Heart right ventricle (tissue), 16 donors: ENCODE measurements at regions not wholly inside any gene's neighbourhood (a gene's known extent, or its start where the extent isn't known, plus 50 kb on each side); places are given as distances from the start of the nearest gene placed in this dataset.

Experiments
- ATAC-seq, 8 donors: fragments of 200-7000 bp; cut with Tn5 transposase; one replicate each; pipeline ENCODE4 v1.9.1; 2020; ENCODE audit warnings: mild to moderate bottlenecking in 8 of 8, moderate library complexity in 8 of 8, moderate number of reproducible peaks in 1 of 8
- DNase-seq, 2 donors: peaks; one replicate each; pipeline ENCODE4 v3.0.0-alpha.2; 2020
- H3K27ac ChIP-seq, 10 donors: fragments of 200-600 bp; sonication (generic) in 2 of 10; one replicate each; pipeline versions ENCODE4 v1.5.0 to v1.8.0; 2020 to 2022; ENCODE audit warnings: mild to moderate bottlenecking in 3 of 10
- H3K27me3 ChIP-seq, 7 donors: fragments of 200-600 bp; one replicate each; pipeline ENCODE4 v1.8.0; 2021 to 2022; ENCODE audit warnings: mild to moderate bottlenecking in 2 of 7
- H3K36me3 ChIP-seq, 9 donors: fragments of 200-600 bp; sonication (generic) in 1 of 9; one replicate each; pipeline versions ENCODE4 v1.5.0 to v1.8.0; 2020 to 2022; ENCODE audit warnings: mild to moderate bottlenecking in 2 of 9
- H3K4me1 ChIP-seq, 9 donors: fragments of 200-600 bp; sonication (generic) in 1 of 9; one replicate each; pipeline versions ENCODE4 v1.5.0 to v1.8.0; 2020 to 2022; ENCODE audit warnings: mild to moderate bottlenecking in 4 of 9
- H3K4me3 ChIP-seq, 10 donors: fragments of 200-600 bp; sonication (generic) in 2 of 10; one replicate each; pipeline versions ENCODE4 v1.5.0 to v1.8.0; 2020 to 2022; ENCODE audit warnings: mild to moderate bottlenecking in 7 of 10, moderate library complexity in 2 of 10
- H3K9me3 ChIP-seq, 11 donors: fragments of 200-600 bp in 10 of 11; sonication (generic) in 2 of 11; one replicate each; pipeline versions ENCODE4 v1.5.0 to v1.8.0; 2013 to 2022; ENCODE audit warnings: mild to moderate bottlenecking in 2 of 11, control low read depth in 1 of 11, moderate library complexity in 1 of 11
- WGBS, 2 donors: extraction: QIAGEN DNeasy Blood & Tissue Kit; methylation state at CpG; one replicate each; pipeline ENCODE4 v1.1.7; 2013; ENCODE audit warnings: inconsistent platforms in 1 of 2; 5-methylcytosine and 5-hydroxymethylcytosine counted together
- intact Hi-C, 10 donors: fragments of 100-400 bp; cut with DNase I; formaldehyde crosslinking; loops; one replicate each; pipeline versions ENCODE4 v1.11.1 to v1.14.2; 2022
- TF ChIP-seq, protein P1 (sequence below), 9 donors: fragments of 200-600 bp; sonication (generic) in 2 of 9; IDR thresholded peaks; one replicate each; pipeline versions ENCODE4 v1.5.0 to v1.8.0; 2021 to 2022; ENCODE audit warnings: antibody characterized with exemption in 9 of 9, mild to moderate bottlenecking in 5 of 9, moderate library complexity in 1 of 9
- donor health status: Arrhythmogenic right ventricular cardiomyopathy.
- donor health status: ischemic (EF 13 %, LVEDD 7.1; RV severe dilation, severe dysfunction).
- donor health status: healthy with polysubstance abuse.
- donor health status: DM: no; HTN: yes; CAD: no.
- donor health status: DM: no; HTN: no; CAD: no.
- donor health status: ischemic (EF 25% LVEDD 6.9; RV normal size, moderate dysfunction).
- donor health status: ischemic (EF 25% LVEDD 5.7; RV mildly dilated, moderate dysfunction).
- donor health status: healthy.
- donor health status: DM: yes; HTN: yes; CAD: no.
- donor health status: Ischemic cardiomyopathy.
- donor health status: ischemic (EF 35%, LVEDD 5.7; RV mildly dilated, moderate dysfunction).
- donor health status: nonischemic (EF 11% LVEDD 7.7; RV severe dilation, severe dysfunction).
- donor health status: DM: yes; HTN: yes; CAD: no.
- donor health status: PGD.
- donor health status: ischemic (EF 29% LVEDD 5.4; RV normal size, mild dysfunction).
- donor health status: nonischemic (EF 23%, LVEDD 6.1; RV moderate dilation, normal function).

DNA sequence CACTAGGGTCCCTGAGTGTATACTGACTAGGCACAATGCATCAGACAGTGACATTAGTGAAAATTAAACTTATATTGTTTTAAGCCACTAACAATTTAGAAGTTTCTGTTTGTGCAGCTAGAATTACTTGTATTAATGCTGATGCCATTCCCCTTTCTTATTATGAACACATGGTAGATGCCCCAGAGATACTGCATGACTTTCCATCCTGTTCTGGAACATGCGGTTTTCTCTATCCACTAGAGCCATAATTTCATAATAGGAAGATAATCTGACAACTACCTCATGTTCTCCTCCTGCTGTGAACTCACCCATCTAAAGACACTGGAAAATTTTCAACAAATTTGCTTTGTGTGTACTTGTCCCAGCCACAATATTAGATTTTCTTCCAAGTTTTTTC lies 1256.4 kb downstream of the FAM181B start:
- no peak overlapping the region for H3K27ac ChIP-seq
- H3K36me3 ChIP-seq, result no peaks in the 10 kb centered on the region
- no peaks in the 10 kb centered on the region for H3K9me3 ChIP-seq
- peaks cover 0 to 3% (median 0%) of the 10 kb centered on the region in 7 donors for H3K27me3 ChIP-seq
- no peaks in the 10 kb centered on the region for H3K4me1 ChIP-seq
- DNase-seq, result no peak
- no peak for ATAC-seq
- intact Hi-C loops, result loop anchor here in 1 of 10 donors (10.0 kb wide), 1 partner anchor 62 kb away; no protein-coding TSS in a partner anchor
- TF ChIP-seq, protein P1, sequence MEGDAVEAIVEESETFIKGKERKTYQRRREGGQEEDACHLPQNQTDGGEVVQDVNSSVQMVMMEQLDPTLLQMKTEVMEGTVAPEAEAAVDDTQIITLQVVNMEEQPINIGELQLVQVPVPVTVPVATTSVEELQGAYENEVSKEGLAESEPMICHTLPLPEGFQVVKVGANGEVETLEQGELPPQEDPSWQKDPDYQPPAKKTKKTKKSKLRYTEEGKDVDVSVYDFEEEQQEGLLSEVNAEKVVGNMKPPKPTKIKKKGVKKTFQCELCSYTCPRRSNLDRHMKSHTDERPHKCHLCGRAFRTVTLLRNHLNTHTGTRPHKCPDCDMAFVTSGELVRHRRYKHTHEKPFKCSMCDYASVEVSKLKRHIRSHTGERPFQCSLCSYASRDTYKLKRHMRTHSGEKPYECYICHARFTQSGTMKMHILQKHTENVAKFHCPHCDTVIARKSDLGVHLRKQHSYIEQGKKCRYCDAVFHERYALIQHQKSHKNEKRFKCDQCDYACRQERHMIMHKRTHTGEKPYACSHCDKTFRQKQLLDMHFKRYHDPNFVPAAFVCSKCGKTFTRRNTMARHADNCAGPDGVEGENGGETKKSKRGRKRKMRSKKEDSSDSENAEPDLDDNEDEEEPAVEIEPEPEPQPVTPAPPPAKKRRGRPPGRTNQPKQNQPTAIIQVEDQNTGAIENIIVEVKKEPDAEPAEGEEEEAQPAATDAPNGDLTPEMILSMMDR (IDR thresholded peaks at IDR 0.05), result no peak
- WGBS, 2 donors, result 80 to 89% methylated on average over 1 of the region's 1 CpG
- H3K4me3 ChIP-seq, result no peak overlapping the region

DNA sequence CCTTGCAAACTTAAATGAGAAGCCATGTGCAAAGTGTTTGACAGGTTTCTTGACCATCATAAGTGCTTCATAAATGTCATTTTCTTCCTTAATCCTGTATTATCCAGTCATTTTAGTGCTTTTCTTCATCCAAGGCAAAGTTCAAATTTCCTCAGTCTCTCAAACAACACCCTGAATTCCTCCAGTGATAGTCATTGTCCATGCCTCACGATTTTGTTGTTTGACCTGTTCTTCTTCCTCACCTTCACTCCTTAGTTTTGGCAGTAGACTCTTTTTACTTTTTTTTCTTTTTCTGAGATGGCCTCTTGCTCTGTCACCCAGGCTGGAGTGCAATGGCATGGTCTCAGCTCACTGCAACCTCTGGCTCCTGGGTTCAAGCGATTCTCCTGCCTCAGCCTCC lies 1257.3 kb downstream of the FAM181B start:
- TF ChIP-seq, protein P1 (IDR thresholded peaks at IDR 0.05), result no peak
- 73 to 83% methylated on average over 2 of the region's 2 CpGs for WGBS, 2 donors
- peaks cover 0 to 3% (median 0%) of the 10 kb centered on the region in 7 donors for H3K27me3 ChIP-seq
- no peak overlapping the region for H3K4me3 ChIP-seq
- H3K27ac ChIP-seq, result no peak overlapping the region
- H3K9me3 ChIP-seq, result no peaks in the 10 kb centered on the region
- no peak for DNase-seq
- H3K36me3 ChIP-seq, result no peaks in the 10 kb centered on the region
- ATAC-seq, result no peak
- intact Hi-C loops, result loop anchor here in 1 of 10 donors (10.0 kb wide), 1 partner anchor 62 kb away; no protein-coding TSS in a partner anchor
- H3K4me1 ChIP-seq, result no peaks in the 10 kb centered on the region

DNA sequence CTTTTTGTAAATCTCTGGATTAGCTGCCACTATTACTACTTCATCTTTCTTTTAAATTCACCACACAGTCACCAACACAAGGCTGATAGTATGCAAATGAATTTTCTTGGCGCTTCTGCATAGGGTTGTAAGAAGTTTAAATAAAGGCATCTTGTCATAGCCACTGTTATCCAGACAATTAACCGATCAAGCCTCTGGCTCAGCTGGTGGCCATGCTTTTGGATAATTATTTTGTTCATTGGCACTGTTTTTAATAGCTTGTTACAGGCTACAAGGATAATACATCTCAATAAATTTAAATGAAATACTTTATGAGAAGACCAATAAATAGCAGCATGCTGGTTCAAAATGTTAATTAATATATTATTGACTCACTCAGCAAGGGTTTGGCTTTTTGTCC lies 1261.0 kb downstream of the FAM181B start:
- intact Hi-C loops, result loop anchor here in 1 of 10 donors (10.0 kb wide), 1 partner anchor 58 kb away; no protein-coding TSS in a partner anchor
- 59 to 66% methylated on average over 2 of the region's 2 CpGs for WGBS, 2 donors

DNA sequence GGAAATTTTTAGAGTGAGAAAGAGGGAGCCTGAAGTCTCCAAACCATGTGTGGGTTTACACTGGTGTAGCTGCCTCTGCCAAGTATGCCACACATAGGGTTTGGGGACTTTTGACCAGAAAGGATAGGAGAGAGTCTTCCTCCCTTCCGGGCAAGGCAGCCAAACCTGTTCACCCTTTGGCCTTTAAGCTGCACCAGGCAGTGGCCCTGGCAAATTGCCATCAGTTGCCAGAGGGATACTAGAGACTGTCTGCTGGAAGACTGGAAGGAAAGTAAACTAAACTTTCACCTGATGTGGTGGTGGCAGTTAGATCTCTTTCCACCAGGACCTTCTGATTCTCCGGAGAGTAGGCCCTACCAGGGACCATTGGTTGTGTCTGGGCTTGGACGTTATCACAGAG lies 1263.2 kb downstream of the FAM181B start:
- no peaks in the 10 kb centered on the region for H3K27me3 ChIP-seq
- ATAC-seq, result no peak
- no peaks in the 10 kb centered on the region for H3K36me3 ChIP-seq
- H3K4me3 ChIP-seq, result no peak overlapping the region
- no peak for DNase-seq
- peaks cover 0 to 21% (median 0%) of the 10 kb centered on the region in 11 donors for H3K9me3 ChIP-seq
- no peak overlapping the region for H3K27ac ChIP-seq
- WGBS, 2 donors, result 73 to 76% methylated on average over 3 of the region's 3 CpGs
- TF ChIP-seq, protein P1 (IDR thresholded peaks at IDR 0.05), result no peak
- H3K4me1 ChIP-seq, result no peaks in the 10 kb centered on the region
- intact Hi-C loops, result loop anchor here in 1 of 10 donors (10.0 kb wide), 1 partner anchor 56 kb away; no protein-coding TSS in a partner anchor

More for the DNA sequence above, 1261.0 kb downstream of the FAM181B start:
- TF ChIP-seq, protein P1 (IDR thresholded peaks at IDR 0.05), result no peak
- Histone ChIP-seq H3K9me3 (peaks cover 0 to 13% (median 0%) of the 10 kb centered on the region in 11 donors), H3K4me3 (no peak overlapping the region), H3K4me1 (no peaks in the 10 kb centered on the region), H3K27me3 (peaks cover 0 to 3% (median 0%) of the 10 kb centered on the region in 7 donors), H3K27ac (no peak overlapping the region), H3K36me3 (no peaks in the 10 kb centered on the region)
- no peak for DNase-seq
- no peak for ATAC-seq
